A549 (cell line): ENCODE measurements at regions not wholly inside any gene's neighbourhood (a gene's known extent, or its start where the extent isn't known, plus 50 kb on each side); places are given as distances from the start of the nearest gene placed in this dataset.

ENCODE experiments used
- CEBPB ChIP-seq, 2 experiments: fragments of >200 bp in 1 of 2; sonication (Bioruptor Twin) in 1 of 2; formaldehyde crosslinking in 1 of 2; IDR thresholded peaks; 2 replicates each; pipeline ENCODE4 v1.6.1; 2012 to 2016
- CHD4 ChIP-seq: fragments of 200-600 bp; sonication (generic); IDR thresholded peaks from 2 replicates; pipeline ENCODE4 v1.6.1; 2016; ENCODE audit warnings: antibody characterized with exemption, mild to moderate bottlenecking, borderline replicate concordance
- CTCF ChIP-seq: fragments of >200 bp; sonication (Bioruptor Twin); formaldehyde crosslinking; IDR thresholded peaks from 3 replicates; pipeline ENCODE4 v1.5.1; 2016
- ELK1 ChIP-seq: fragments of 150-350 bp; IDR thresholded peaks from 2 replicates; pipeline ENCODE4 v1.6.1; 2014; ENCODE audit warnings: low read depth, mild to moderate bottlenecking, low read length
- EP300 ChIP-seq, 2 experiments: fragments of >200 bp; sonication (Bioruptor Twin); formaldehyde crosslinking; IDR thresholded peaks; 2 replicates in 1 of 2; 3 replicates in 1 of 2; pipeline ENCODE4 v1.6.1; 2016 to 2017
- MAX ChIP-seq: IDR thresholded peaks from 2 replicates; pipeline ENCODE4 v1.6.1; 2012
- POLR2A ChIP-seq: IDR thresholded peaks from 2 replicates; pipeline ENCODE4 v1.6.1; 2012; ENCODE audit warnings: mild to moderate bottlenecking, low read length
- RAD21 ChIP-seq, 2 experiments: fragments of >200 bp in 1 of 2; sonication (Bioruptor Twin) in 1 of 2; formaldehyde crosslinking in 1 of 2; IDR thresholded peaks in 1 of 2; conservative IDR thresholded peaks in 1 of 2; 2 replicates in 1 of 2; 3 replicates in 1 of 2; pipeline ENCODE4 v1.6.1; 2012 to 2018; ENCODE audit warnings: inconsistent platforms in 1 of 2
- RARB ChIP-seq: fragments of 250-450 bp; sonication (Bioruptor Pico); IDR thresholded peaks from 2 replicates; pipeline ENCODE4 v1.8.0; 2021; ENCODE audit warnings: mild to moderate bottlenecking, moderate library complexity
- REST ChIP-seq: fragments of 200-600 bp; sonication (generic); IDR thresholded peaks from 2 replicates; pipeline ENCODE4 v1.6.1; 2016; ENCODE audit warnings: antibody characterized with exemption, mild to moderate bottlenecking, moderate library complexity
- ZC3H11A ChIP-seq: fragments of 450-650 bp; IDR thresholded peaks from 2 replicates; pipeline ENCODE4 v1.6.1; 2014; ENCODE audit warnings: antibody characterized with exemption, mild to moderate bottlenecking

- TF ChIP-seq EP300 (IDR thresholded peaks at IDR 0.05): peak in 1 of 2 experiments; percentile 32; a peak in 2 of 5 replicates
- TF ChIP-seq POLR2A: no peak
- peak in 1 of 2 experiments; percentile 2; a peak in 1 of 5 replicates for TF ChIP-seq RAD21 (conservative IDR thresholded peaks at IDR 0.05 in 1 of 2, IDR thresholded peaks at IDR 0.05 in 1 of 2)
- TF ChIP-seq REST: no peak
- TF ChIP-seq CHD4: no peak
- TF ChIP-seq MAX: no peak; the same call in 1 of the 2 replicates
- no peak for TF ChIP-seq CTCF
- TF ChIP-seq ZC3H11A: no peak
- peak in 1 of 2 experiments; percentile 16; a peak in 1 of 4 replicates for TF ChIP-seq CEBPB (IDR thresholded peaks at IDR 0.05)
- TF ChIP-seq RARB (CRISPR knock-in tag): no peak
- no peak for TF ChIP-seq ELK1
These were observed 329.3 kb downstream of the GBA3 start for GRCh38 chr4:23022032-23022431.
